ENCODE measurements at regions not wholly inside any gene's neighbourhood (a gene's known extent, or its start where the extent isn't known, plus 50 kb on each side); places are given as distances from the start of the nearest gene placed in this dataset.
"Not testable (repeated sequence)": the region's sequence is repeated elsewhere in the genome, so short reads cannot be mapped to it uniquely, and the experiment has no call there.

DNA sequence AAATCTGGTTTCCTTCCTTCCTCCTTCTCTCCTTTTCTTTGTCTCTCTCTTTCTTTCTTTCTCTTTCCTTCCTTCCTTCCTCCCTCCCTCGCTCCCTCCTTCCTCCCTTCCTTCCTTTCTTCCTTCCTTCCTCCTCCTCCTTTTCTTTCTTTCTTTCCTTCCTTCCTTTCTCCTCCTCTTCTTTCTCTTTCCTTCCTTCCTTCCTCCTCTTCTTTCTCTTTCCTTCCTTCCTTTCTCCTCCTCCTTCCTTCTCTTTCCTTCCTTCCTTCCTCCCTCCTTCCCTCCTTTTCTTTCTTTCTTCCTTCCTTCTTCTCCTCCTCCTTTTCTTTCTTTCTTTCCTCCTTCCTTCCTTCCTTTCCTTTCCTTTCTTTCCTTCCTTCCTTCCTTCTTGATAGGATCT is 61.2 kb downstream of the VIP start:
- in situ Hi-C loops (cut with HindIII; ENCODE audit: low sequenced_read_pairs), result no loop called here

DNA sequence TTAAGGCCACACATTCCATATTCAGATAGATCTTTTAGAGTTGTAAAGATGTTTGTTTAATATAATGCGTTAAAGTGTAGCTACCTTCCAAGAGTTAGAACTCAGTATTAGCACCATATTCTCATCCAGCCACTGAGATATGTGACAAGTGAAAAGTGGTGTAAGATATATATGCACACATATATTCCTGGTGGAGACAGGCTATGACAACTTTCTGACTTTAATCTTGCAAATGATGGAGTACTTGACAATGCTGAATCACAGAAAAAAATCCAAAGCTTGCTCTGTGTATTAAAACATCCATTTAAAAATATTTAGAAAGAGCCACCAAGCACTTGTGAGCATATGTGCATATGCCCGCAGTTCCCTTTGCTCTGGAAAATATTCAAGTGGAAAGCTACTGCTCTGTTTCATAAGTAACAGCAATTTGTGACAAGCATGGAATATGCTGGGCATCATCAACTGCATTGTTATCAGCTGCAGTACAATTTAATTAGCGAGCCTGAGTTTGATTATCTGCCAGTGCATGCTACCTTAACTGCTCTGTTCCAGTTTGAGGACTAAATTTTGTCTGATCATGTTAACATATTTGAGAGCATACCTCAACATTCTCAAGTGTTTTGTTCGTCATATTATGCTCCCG is 64.8 kb downstream of the VIP start:
- in situ Hi-C loops (cut with HindIII; ENCODE audit: low sequenced_read_pairs), result no loop called here

DNA sequence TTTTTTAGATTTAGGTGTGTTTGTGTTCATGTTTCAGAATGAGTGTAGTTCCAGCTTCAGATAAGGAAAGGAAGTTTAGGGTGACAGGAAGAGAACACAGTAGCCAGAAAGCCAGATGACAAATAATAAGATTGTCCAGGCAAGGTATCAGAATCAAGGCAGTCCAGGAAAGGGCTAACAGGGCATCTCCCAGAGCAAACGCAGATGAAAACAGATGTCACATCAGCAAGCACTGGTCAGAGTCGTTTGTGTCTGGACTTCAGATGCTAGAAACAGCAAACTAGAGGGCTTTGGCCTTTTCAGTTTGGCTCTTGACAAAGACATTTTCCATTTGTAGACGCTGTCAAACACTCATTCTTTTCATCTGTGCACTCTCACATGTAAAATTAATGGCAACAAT is 65.5 kb downstream of the VIP start:
- in situ Hi-C loops (cut with HindIII; ENCODE audit: low sequenced_read_pairs), result no loop called here

DNA sequence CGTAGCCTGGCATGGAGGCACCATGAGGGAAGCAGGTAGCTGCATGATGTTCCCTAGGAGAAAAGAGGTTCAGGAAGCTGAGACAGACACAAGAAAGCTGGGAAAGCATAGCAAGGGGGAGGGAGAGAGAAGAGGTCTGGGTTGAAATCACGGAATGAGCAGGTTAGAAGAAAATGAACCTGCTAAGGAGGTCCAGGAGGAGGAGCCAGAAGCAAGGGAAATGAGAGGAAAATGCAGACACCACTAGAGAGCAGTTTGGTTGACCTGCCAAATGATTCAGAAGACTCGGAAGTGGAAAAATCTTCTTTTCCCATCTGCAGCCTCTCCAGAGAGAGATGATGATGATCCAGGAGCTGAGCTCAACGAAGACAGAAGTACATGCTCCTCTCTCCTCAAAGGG is 70.9 kb downstream of the VIP start:
- in situ Hi-C loops (cut with HindIII; ENCODE audit: low sequenced_read_pairs), result no loop called here

DNA sequence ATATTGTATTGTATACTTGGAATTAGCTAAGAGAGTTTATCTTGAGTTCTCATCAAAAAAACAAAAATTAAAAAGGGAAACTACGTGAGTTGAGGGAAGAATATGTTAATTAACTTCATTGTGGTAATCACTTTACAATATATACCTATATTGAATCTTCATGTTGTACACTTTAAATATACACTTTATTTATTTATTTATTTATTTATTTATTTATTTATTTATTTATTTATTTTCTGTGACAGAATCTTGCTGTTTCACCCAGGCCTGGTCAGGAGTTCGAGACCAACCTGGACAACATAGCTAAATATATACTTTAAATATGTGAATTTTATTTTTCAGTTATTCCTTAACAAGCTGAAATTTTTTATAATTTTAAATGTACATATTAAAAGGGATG is 74.1 kb downstream of the VIP start:
- in situ Hi-C loops (cut with HindIII; ENCODE audit: low sequenced_read_pairs), result no loop called here

DNA sequence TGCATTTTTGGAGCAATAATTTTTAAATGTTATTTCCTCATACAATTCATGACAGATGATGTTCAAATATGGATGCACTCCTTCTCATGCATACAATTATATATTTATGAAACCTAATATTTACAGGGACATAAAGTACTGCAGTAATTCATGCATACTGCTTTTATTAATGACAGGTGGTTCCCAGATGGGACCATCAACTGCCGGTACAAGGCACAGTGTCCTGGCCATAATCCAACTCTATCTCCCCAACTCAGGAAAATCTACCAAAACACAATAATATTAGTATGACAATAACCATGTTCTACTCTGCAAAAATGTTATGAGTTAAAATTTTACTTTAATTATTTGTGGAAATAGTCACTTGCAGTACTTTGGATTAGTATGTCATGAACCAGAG is 77.8 kb downstream of the VIP start:
- in situ Hi-C loops (cut with HindIII; ENCODE audit: low sequenced_read_pairs), result no loop called here

DNA sequence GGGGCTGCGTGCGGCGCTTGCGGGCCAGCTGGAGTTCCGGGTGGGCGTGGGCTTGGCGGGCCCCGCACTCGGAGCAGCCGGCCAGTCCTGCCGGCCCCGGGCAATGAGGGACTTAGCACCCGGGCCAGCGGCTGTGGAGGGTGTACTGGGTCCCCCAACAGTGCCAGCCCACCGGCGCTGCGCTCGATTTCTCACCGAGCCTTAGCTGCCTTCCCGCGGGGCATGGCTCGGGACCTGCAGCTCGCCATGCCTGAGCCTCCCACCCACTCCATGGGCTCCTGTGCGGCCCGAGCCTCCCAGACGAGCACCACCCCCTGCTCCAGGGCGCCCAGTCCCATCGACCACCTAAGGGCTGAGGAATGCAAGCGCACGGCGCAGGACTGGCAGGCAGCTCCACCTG is 83.8 kb downstream of the VIP start:
- in situ Hi-C loops (cut with HindIII; ENCODE audit: low sequenced_read_pairs), result not testable (repeated sequence)

DNA sequence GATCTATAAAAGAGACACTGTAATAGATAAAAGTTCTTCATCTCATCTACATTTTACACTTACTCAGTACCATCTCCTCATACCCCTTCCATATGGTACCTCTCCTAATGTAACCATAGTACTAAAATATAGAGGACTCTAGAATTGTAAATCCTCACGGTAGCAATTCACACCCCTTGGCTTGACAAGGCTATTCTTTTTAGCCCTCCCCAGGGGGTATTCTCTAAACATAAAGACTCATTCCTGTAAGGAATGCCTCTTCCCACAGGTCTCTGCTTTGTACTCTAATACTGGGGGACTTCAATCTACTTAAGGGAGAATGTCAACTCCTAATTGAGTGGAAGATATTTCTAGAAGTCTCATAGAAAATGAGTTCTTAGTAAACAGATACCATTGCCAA is 85.9 kb downstream of the VIP start:
- in situ Hi-C loops (cut with HindIII; ENCODE audit: low sequenced_read_pairs), result no loop called here

DNA sequence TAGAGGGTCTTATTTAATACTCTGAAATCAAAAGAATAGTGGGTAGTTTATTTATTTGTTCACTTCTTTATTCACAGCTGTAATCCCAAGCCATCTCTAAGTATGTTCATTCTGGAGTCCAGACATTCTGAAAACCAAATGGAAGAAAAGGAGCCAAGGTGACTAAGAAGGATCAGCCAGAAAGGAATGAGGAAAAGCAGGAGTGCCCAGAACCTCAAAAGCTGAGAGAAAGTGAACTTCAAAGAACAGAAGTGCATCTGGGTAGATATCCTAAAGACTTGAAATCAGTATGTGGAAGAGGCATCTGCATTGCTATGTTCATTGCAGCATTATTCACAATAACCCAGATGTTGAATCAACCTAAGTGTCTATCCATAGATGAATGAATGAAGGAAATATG is 94.8 kb downstream of the VIP start:
- in situ Hi-C loops (cut with HindIII; ENCODE audit: low sequenced_read_pairs), result no loop called here

DNA sequence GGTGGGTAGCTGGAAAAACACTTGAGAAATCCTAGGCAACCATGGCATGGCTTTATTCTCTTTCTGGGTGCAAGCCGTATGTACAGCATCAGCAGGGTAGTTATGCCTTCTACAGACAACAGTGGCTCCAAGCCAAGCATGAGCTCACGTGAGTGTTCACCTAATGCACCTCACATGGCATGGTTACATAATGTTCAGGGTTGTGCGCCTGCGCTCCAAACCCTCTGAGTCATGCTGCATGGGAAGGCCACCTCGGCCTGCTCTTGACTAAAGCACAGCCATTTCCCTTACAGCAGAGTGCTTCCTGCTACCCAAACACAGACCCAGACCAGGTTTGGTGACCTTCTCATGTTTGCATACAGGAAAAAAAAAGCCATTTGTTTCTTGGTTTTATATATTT is 96.2 kb downstream of the VIP start:
- in situ Hi-C loops (cut with HindIII; ENCODE audit: low sequenced_read_pairs), result no loop called here

DNA sequence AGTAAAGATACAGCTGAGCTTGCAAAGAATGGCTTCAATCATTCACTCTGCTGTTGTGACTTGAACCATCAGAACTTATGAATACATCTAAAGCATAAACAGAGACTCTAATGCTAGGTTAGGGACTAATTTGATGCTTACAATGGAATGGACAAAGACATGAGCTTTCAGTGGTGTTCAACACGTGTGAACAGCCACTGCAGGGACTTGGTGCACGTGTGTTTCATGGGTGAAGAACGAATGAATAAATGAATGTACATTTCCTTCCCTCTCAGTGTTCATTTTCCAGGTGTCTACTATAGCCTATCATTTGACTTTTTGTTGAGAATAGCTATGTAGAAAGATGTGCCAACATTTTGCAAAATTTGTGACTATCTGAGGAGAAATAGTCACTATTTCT is 98.3 kb downstream of the VIP start:
- in situ Hi-C loops (cut with HindIII; ENCODE audit: low sequenced_read_pairs), result no loop called here

DNA sequence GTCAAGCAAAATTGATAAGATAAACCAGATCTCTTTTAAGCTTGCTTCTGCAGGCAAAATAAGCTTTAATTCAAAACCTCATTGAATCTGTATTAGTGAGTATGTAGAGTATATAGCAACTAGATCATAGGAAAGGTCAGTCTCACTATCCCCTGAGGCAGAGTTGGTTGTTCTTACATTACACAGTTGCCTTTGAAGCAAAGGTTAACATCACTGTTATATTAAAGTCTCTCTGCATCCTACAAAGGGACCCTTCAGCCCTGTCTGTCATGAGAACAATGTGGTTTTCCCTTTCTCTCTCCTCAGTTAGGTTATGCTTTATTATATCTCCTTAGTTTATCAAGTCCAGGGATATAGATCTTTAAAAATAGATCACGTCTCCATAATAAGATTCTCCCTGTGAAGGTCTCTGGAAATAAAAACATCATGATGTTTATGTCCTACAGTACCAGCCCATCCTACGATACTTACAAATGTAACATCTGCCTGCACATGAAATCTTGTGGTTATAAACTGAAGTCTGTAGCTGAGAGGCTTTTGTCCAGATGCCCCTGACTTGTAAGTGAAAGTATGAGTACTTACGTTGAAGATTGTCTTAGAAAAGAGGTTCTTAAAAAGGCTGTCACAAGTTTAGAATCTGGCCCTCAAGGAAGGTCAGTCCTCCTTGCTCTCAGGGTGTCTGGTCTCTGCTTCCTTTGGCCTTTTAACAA is 103.6 kb downstream of the VIP start:
- in situ Hi-C loops (cut with HindIII; ENCODE audit: low sequenced_read_pairs), result loop anchor here (5.0 kb wide), 1 partner anchor 57 kb away; no protein-coding TSS in a partner anchor

DNA sequence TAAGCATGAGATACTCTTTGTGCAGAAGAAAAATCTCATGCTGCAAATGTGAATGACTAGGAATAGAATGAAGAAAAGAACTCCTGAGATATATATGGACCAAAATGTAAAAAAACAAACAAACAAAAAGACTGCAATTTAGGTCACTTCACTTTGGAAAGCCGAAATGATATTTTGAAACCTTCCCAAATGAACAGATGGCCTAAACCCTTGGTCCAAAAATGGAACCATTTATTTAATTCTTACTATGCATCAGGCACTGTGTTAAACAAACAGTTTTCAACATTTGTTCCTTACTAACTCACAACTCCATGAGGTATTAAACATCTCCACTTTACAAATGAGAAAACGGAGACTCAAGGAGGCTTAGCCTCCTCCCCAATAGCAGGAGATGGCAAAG is 107.5 kb downstream of the VIP start:
- in situ Hi-C loops (cut with HindIII; ENCODE audit: low sequenced_read_pairs), result no loop called here

DNA sequence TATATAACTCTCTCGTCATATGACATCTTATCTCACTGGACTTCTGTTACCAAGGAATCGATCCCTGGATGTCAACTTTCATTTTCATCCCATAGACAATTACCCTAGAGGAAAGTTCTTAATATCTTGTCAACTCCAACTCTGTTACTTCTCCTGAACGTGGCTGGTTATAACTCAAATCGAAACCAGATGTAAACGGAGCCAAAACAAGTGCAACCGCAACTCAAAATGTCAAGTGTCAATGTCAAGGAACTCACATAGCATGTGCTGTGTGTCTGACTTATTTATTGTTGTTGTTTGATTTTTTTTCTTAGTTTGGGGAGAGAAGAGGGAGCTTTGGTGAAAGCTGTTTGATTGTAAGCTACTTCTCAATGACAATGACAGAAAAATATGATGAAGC is 108.6 kb downstream of the VIP start:
- in situ Hi-C loops (cut with HindIII; ENCODE audit: low sequenced_read_pairs), result no loop called here

DNA sequence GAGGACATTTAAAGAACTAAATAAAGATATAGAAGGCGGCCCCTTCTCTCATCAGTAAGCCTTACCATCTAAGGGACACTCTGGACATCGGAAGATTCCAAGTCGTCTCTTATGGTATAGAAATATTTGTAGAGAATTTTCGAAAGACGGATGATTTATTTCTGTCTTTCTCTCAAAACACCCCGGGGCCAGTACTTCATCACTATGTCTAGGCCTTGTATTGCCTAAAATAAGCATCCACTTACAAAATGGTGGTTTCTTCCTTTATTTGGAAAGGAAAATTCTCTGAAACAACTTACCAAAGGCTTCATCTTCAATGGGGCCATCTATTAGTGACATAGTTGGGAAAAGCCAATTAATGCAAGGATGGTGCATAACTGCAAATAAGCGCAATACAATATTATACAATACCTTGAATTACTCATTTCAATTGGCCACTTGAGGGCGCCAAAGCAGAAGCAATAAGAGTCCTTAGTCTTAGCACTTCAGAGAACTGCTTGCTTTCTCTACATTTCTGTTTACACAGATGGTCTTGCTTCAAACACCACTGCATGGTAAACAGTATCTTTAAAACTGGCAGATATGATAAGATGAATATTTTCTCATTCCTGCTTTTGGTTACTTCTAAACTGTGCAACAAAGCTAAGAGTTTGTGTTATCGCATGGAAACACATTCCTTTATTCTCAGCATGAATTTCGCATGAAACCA is 113.2 kb downstream of the VIP start:
- in situ Hi-C loops (cut with HindIII; ENCODE audit: low sequenced_read_pairs), result loop anchor here (5.0 kb wide), 1 partner anchor 69 kb away; no protein-coding TSS in a partner anchor

DNA sequence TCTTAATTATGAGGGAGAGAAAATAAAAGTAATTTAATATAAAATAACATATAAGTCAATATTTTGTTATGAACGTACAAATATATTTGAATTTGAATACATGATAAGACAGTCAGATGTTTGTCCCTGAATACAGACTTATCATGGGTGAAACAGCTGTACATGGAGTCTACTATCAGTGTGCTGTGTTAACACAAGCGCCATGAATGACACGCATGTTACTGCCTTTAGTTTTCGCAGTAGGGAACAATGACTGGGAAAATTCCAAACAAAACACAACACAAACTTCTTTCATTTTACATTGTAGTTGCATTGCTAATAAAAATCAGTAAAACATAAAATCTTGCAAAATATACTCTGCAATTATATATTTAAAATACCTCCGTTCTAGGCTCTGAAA is 108.6 kb downstream of the FBXO5 start:
- in situ Hi-C loops (cut with HindIII; ENCODE audit: low sequenced_read_pairs), result no loop called here

DNA sequence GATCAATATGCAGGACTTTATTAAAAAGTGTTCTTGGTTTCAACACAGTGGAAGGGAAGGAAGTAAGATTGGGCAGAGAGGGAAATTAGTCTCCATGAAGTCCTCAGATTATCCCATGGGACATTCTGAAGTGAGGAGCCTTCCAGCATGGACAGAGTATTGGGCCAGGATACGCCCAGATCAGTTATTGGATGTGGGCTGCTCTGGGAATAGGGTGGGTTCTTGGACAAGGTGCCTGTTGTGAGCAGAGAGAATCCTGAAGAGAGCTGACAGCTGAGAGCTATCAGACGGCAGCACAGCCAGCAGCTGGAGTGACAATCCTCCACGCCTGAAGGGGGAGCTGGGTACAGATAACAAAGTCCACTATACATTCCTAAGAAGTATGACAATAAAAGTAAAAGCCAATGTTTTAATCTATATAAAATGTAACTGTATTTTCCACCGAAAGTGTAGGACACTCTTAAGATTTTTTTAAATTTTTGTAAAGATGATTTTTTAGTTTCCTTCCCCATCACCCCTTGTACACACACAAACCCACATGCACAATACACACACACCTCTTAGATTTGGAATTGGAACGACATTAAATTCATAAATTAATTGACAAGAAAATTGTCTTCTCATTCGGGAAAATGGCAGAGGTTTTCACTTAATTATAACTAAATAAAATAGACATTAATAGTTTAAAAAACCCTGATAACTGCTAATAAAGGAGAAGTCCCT is 107.8 kb downstream of the FBXO5 start:
- in situ Hi-C loops (cut with HindIII; ENCODE audit: low sequenced_read_pairs), result no loop called here

DNA sequence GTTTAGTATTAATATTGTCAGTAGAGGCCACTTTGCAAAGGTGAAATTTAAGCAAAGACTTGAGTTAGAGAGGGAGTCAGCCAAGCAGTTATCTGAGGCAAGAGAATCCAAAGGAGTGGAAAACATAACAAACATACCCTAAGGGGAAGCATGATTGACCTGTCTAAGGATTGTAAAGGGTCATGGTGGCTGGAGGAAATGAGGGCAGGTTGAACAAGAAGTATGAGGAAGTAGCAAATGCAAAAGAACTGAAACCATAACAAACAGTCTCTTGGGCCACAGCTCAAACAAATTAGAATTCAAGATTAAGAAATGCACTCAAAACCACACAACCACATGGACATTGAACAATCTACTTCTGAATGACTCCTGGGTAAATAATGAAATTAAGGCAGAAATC is 103.2 kb downstream of the FBXO5 start:
- in situ Hi-C loops (cut with HindIII; ENCODE audit: low sequenced_read_pairs), result no loop called here

DNA sequence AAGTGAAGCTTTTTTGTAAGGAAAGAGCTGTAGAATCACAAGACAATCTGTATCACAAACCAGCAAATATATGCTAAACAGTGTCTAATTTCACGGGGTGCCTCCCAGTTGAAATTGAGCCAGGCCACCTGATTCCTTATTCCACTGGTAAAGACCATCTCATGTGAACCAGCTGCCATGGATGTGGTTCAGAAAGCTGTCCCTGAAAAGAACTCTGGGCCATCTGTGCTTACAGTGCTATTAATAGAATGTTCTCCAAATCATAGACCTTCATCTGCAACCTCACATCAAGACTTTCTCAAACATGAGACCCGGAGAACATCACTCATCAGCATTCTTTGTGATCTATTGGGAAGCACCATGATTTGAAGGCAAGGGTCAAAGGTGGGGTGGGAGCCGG is 89.7 kb downstream of the FBXO5 start:
- in situ Hi-C loops (cut with HindIII; ENCODE audit: low sequenced_read_pairs), result loop anchor here (5.0 kb wide), 1 partner anchor 39 kb away; no protein-coding TSS in a partner anchor

DNA sequence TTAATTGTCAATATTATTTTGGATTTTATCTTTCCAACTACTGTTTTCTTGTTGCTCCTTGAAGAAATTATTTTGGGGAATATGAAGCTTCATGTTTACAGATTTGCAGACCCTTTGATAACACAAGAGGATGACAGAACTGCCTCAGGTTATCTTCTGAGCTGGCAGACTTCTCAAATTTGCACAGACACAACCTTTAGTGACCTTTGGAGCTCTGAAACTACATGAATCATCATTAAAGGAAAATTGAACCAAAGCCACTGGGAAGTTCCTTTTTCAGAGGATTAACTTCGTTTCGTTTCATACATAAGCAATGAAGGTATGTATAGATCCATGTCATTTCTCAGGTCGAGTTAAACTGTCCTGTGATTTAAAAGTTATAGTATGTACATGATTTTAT is 85.9 kb downstream of the FBXO5 start:
- in situ Hi-C loops (cut with HindIII; ENCODE audit: low sequenced_read_pairs), result no loop called here

DNA sequence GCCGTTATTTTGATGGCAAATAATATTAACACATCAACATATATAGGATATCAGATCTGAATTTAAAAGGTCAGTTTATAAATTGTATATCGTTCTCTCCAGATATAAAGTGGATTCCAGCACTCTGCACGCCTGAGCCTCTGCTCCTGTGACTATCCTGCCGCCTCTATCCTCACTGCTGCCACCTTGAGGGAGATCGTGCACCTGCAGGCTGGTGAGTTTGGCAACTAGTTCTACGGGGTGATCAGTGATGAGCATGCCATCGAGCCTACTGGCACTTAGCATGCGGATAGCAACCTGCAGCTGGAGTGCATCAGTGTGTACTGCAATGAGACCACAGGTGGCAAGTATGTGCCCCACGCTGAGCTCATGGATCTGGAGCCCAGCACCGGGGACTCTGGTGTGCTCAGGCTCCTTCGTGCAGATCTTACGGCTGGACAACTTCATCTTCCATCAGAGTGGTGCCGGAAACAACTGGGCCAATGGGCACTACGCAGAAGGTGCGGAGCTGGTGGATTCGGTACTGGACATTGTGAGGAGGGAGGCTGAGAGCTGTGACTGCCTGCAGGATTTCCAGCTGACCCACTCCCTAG is 84.9 kb downstream of the FBXO5 start:
- in situ Hi-C loops (cut with HindIII; ENCODE audit: low sequenced_read_pairs), result no loop called here
